Neural progenitor cell (in vitro differentiated cells): ENCODE measurements at regions not wholly inside any gene's neighbourhood (a gene's known extent, or its start where the extent isn't known, plus 50 kb on each side); places are given as distances from the start of the nearest gene placed in this dataset.

ENCODE experiments used
- DNase-seq: peaks from one replicate; pipeline ENCODE4 v3.0.0-alpha.2; 2016; ENCODE audit warnings: low spot score
- H2AFZ ChIP-seq: fragments of 200-600 bp; sonication (generic); replicated peaks from 2 replicates; pipeline ENCODE4 v1.6.1; 2016; ENCODE audit warnings: antibody characterized with exemption
- H3F3A ChIP-seq: fragments of 200-600 bp; sonication (generic); 2 replicates; pipeline ENCODE4 v1.6.1; 2016; ENCODE audit warnings: antibody characterized with exemption, low read depth
- H3K27ac ChIP-seq: fragments of 200-600 bp; sonication (generic); 2 replicates; pipeline ENCODE4 v1.5.1; 2016; ENCODE audit warnings: mild to moderate bottlenecking
- H3K27me3 ChIP-seq: fragments of 200-600 bp; sonication (generic); 2 replicates; pipeline ENCODE4 v1.6.1; 2016; ENCODE audit warnings: mild to moderate bottlenecking, moderate library complexity
- H3K36me3 ChIP-seq: fragments of 200-600 bp; sonication (generic); 2 replicates; pipeline ENCODE4 v1.5.1; 2016
- H3K4me1 ChIP-seq: fragments of 200-600 bp; sonication (generic); 2 replicates; pipeline ENCODE4 v1.6.1; 2016; ENCODE audit warnings: mixed run types
- H3K4me2 ChIP-seq: fragments of 200-600 bp; sonication (generic); 2 replicates; pipeline ENCODE4 v1.6.1; 2016
- H3K4me3 ChIP-seq: fragments of 200-600 bp; sonication (generic); 2 replicates; pipeline ENCODE4 v1.5.1; 2016
- H3K79me2 ChIP-seq: fragments of 200-600 bp; sonication (generic); 2 replicates; pipeline ENCODE4 v1.6.1; 2016; ENCODE audit warnings: low read depth
- H3K9ac ChIP-seq: fragments of 200-600 bp; sonication (generic); 2 replicates; pipeline ENCODE4 v1.6.1; 2016
- H3K9me3 ChIP-seq: fragments of 200-600 bp; sonication (generic); 2 replicates; pipeline ENCODE4 v1.5.1; 2016; ENCODE audit warnings: low read depth
- H4K20me1 ChIP-seq: fragments of 200-600 bp; sonication (generic); 2 replicates; pipeline ENCODE4 v1.6.1; 2016; ENCODE audit warnings: low read depth
- H3K27ac Mint-ChIP-seq: 3 replicates; pipeline ENCODE4 v1.8.0; 2021; ENCODE audit warnings: mixed read lengths
- H3K27me3 Mint-ChIP-seq: 2 replicates; pipeline ENCODE4 v1.8.0; 2022; ENCODE audit warnings: low read depth, mild to moderate bottlenecking, inconsistent platforms, moderate library complexity, mixed read lengths; ENCODE audit not compliant: insufficient read depth
- H3K36me3 Mint-ChIP-seq: 3 replicates; pipeline ENCODE4 v1.8.0; 2021; ENCODE audit warnings: mixed read lengths
- H3K4me1 Mint-ChIP-seq: 3 replicates; pipeline ENCODE4 v1.8.0; 2021; ENCODE audit warnings: mixed read lengths
- H3K4me3 Mint-ChIP-seq: 3 replicates; pipeline ENCODE4 v1.8.0; 2021; ENCODE audit warnings: mild to moderate bottlenecking, moderate library complexity, mixed read lengths
- H3K9me3 Mint-ChIP-seq: 3 replicates; pipeline ENCODE4 v1.8.0; 2020; ENCODE audit warnings: mixed read lengths
- CTCF ChIP-seq: fragments of 200-600 bp; sonication (generic); IDR thresholded peaks from 2 replicates; pipeline ENCODE4 v1.5.1; 2017; ENCODE audit warnings: antibody characterized with exemption, mild to moderate bottlenecking
- EZH2 ChIP-seq: fragments of 200-600 bp; sonication (generic); IDR thresholded peaks from 2 replicates; pipeline ENCODE4 v1.6.1; 2017; ENCODE audit warnings: antibody characterized with exemption, mild to moderate bottlenecking, moderate library complexity
- EZH2phosphoT487 ChIP-seq: fragments of 200-600 bp; sonication (generic); IDR thresholded peaks from 2 replicates; pipeline ENCODE4 v1.6.1; 2017; ENCODE audit warnings: antibody characterized with exemption

GRCh38 chr7:68030530-68030929 is 1033.9 kb downstream of the TYW1 start:
- Mint-ChIP-seq H3K36me3 (no peaks in the 10 kb centered on the region), H3K9me3 (no peaks in the 10 kb centered on the region), H3K27ac (no peak overlapping the region), H3K4me1 (no peaks in the 10 kb centered on the region), H3K4me3 (no peak overlapping the region), H3K27me3 (peaks cover 6% of the 10 kb centered on the region)
- Histone ChIP-seq H2AFZ (no peak overlapping the region), H3K36me3 (no peaks in the 10 kb centered on the region), H3K27ac (no peak overlapping the region), H3F3A (no peaks in the 10 kb centered on the region), H3K4me3 (no peak overlapping the region), H3K9me3 (no peaks in the 10 kb centered on the region), H3K4me1 (no peaks in the 10 kb centered on the region), H4K20me1 (no peaks in the 10 kb centered on the region), H3K9ac (no peak overlapping the region), H3K27me3 (no peaks in the 10 kb centered on the region), H3K4me2 (no peak overlapping the region), H3K79me2 (no peaks in the 10 kb centered on the region)
- TF ChIP-seq EZH2phosphoT487 (no peak), EZH2 (no peak), CTCF (no peak)
- DNase-seq = no peak

- H3K36me3 Mint-ChIP-seq = no peaks in the 10 kb centered on the region
- Histone ChIP-seq H4K20me1 (no peaks in the 10 kb centered on the region), H3K27ac (no peak overlapping the region), H3F3A (no peaks in the 10 kb centered on the region), H3K4me2 (no peak overlapping the region), H3K27me3 (no peaks in the 10 kb centered on the region), H3K9me3 (no peaks in the 10 kb centered on the region), H2AFZ (no peak overlapping the region), H3K79me2 (no peaks in the 10 kb centered on the region), H3K36me3 (no peaks in the 10 kb centered on the region), H3K4me1 (no peaks in the 10 kb centered on the region), H3K4me3 (no peak overlapping the region), H3K9ac (no peak overlapping the region)
- DNase-seq = no peak
- no peaks in the 10 kb centered on the region for H3K4me1 Mint-ChIP-seq
- H3K4me3 Mint-ChIP-seq = no peak overlapping the region
- peaks cover 6% of the 10 kb centered on the region for H3K27me3 Mint-ChIP-seq
- H3K9me3 Mint-ChIP-seq = no peaks in the 10 kb centered on the region
- no peak overlapping the region for H3K27ac Mint-ChIP-seq
- no peak for TF ChIP-seq EZH2phosphoT487
- no peak for TF ChIP-seq EZH2
- no peak for TF ChIP-seq CTCF
Observed at GRCh38 chr7:68031180-68031943, 1034.7 kb downstream of the TYW1 start.

GRCh38 chr7:68038621-68039314 is 1042.1 kb downstream of the TYW1 start:
- Histone ChIP-seq H3K9ac (no peak overlapping the region), H4K20me1 (no peaks in the 10 kb centered on the region), H3K9me3 (no peaks in the 10 kb centered on the region), H3F3A (no peaks in the 10 kb centered on the region), H3K4me1 (no peaks in the 10 kb centered on the region), H3K79me2 (no peaks in the 10 kb centered on the region), H3K27me3 (no peaks in the 10 kb centered on the region), H2AFZ (no peak overlapping the region), H3K4me3 (no peak overlapping the region), H3K27ac (no peak overlapping the region), H3K36me3 (no peaks in the 10 kb centered on the region), H3K4me2 (no peak overlapping the region)
- H3K4me3 Mint-ChIP-seq = no peak overlapping the region
- H3K27me3 Mint-ChIP-seq = no peaks in the 10 kb centered on the region
- TF ChIP-seq CTCF (no peak), EZH2phosphoT487 (no peak), EZH2 (no peak)
- no peak for DNase-seq
- H3K4me1 Mint-ChIP-seq = no peaks in the 10 kb centered on the region
- no peaks in the 10 kb centered on the region for H3K36me3 Mint-ChIP-seq
- H3K27ac Mint-ChIP-seq = no peak overlapping the region
- H3K9me3 Mint-ChIP-seq = no peaks in the 10 kb centered on the region
